Motor neuron (in vitro differentiated cells): ENCODE measurements at regions not wholly inside any gene's neighbourhood (a gene's known extent, or its start where the extent isn't known, plus 50 kb on each side); places are given as distances from the start of the nearest gene placed in this dataset.
"Not testable (repeated sequence)": the region's sequence is repeated elsewhere in the genome, so short reads cannot be mapped to it uniquely, and the experiment has no call there.

Experiments
- ATAC-seq, 8 experiments: fragments of 200-7000 bp; cut with Tn5 transposase; replicated peaks in 6 of 8; 2 replicates each; pipeline ENCODE4 v1.8.0; 2021; ENCODE audit warnings: mild to moderate bottlenecking in 8 of 8, moderate library complexity in 8 of 8
- H3K27ac ChIP-seq, 2 donors: fragments of 250-450 bp; sonication (Bioruptor Pico); 2 replicates each; pipeline ENCODE4 v1.9.0; 2021; ENCODE audit warnings: antibody characterized with exemption in 2 of 2, mild to moderate bottlenecking in 2 of 2, moderate library complexity in 1 of 2
- H3K4me1 ChIP-seq, 2 donors: fragments of 250-450 bp; sonication (Bioruptor Pico); replicated peaks in 1 of 2; 2 replicates each; pipeline ENCODE4 v1.6.1; 2021; ENCODE audit warnings: antibody characterized with exemption in 2 of 2, mild to moderate bottlenecking in 2 of 2, moderate library complexity in 1 of 2
- H3K4me3 ChIP-seq, 5 donors: fragments of 250-450 bp; sonication (Bioruptor Pico); 2 replicates each; pipeline ENCODE4 v1.9.0; 2021; ENCODE audit warnings: antibody characterized with exemption in 5 of 5, mild to moderate bottlenecking in 5 of 5, moderate library complexity in 4 of 5
- WGBS, 10 experiments: fragments of 450-650 bp; shearing (Covaris generic); methylation state at CpG; one replicate each; pipeline ENCODE4 v1.0.0; 2022; 5-methylcytosine and 5-hydroxymethylcytosine counted together
- in situ Hi-C, 9 experiments: fragments of 400-800 bp; cut with MboI; loops; one replicate each; pipeline ENCODE4 v1.15.0; 2021; ENCODE audit warnings: low sequenced_read_pairs in 9 of 9, low pct_unique_long_range_greater_than_20kb in 2 of 9; ENCODE audit not compliant: unreplicated experiment in 9 of 9

- ATAC-seq: no peak
- in situ Hi-C loops: no loop called here
- Histone ChIP-seq H3K4me1 (peaks cover 6 to 14% of the 10 kb centered on the region in 2 donors), H3K27ac (no peak overlapping the region), H3K4me3 (no peak overlapping the region)
- WGBS, 10 experiments: 40 to 100% (median 100%) methylated on average over 1 to 2 of the region's 3 CpGs; no CpG with 5 or more reads in 2 of the 10 experiments
Measured at GRCh38 chr15:70238917-70239316, 141.2 kb upstream of the TLE3 start.

- no peak for ATAC-seq
- in situ Hi-C loops: no loop called here
- no peak overlapping the region for H3K4me3 ChIP-seq
- H3K27ac ChIP-seq: no peak overlapping the region
- H3K4me1 ChIP-seq: peaks cover 0 to 9% of the 10 kb centered on the region in 2 donors
- WGBS, 10 experiments: 67 to 100% (median 83%) methylated on average over 1 to 2 of the region's 2 CpGs; no CpG with 5 or more reads in 4 of the 10 experiments
Measured at GRCh38 chr15:70237626-70238025, 139.9 kb upstream of the TLE3 start.

- ATAC-seq: peak in 2 of 8 experiments; percentile 30 to 35
- WGBS, 10 experiments: 0 to 80% (median 80%) methylated on average over 1 to 3 of the region's 5 CpGs; no CpG with 5 or more reads in 4 of the 10 experiments
- Histone ChIP-seq H3K27ac (no peak overlapping the region), H3K4me3 (no peak overlapping the region), H3K4me1 (peaks cover 0 to 9% of the 10 kb centered on the region in 2 donors)
- in situ Hi-C loops: no loop called here
Measured at GRCh38 chr15:70236341-70237086, 138.8 kb upstream of the TLE3 start.

GRCh38 chr15:70235347-70235746 is 137.6 kb upstream of the TLE3 start:
- in situ Hi-C loops: no loop called here
- H3K27ac ChIP-seq: no peak overlapping the region
- H3K4me1 ChIP-seq: peaks cover 0 to 7% of the 10 kb centered on the region in 2 donors
- no peak overlapping the region for H3K4me3 ChIP-seq
- WGBS, 10 experiments: 6 to 100% (median 60%) methylated on average over 1 to 5 of the region's 5 CpGs; no CpG with 5 or more reads in 1 of the 10 experiments
- peak in 2 of 8 experiments; percentile 51 to 62 for ATAC-seq

- peak in 3 of 8 experiments; percentile 43 to 90 (median 82) for ATAC-seq
- no peak overlapping the region for H3K4me3 ChIP-seq
- WGBS, 10 experiments: 4 to 90% (median 50%) methylated on average over 1 to 7 of the region's 9 CpGs; no CpG with 5 or more reads in 1 of the 10 experiments
- no peak overlapping the region for H3K27ac ChIP-seq
- in situ Hi-C loops: no loop called here
- H3K4me1 ChIP-seq: peaks cover 0 to 7% of the 10 kb centered on the region in 2 donors
Measured at GRCh38 chr15:70234256-70234905, 136.7 kb upstream of the TLE3 start.

- no peak for ATAC-seq
- Histone ChIP-seq H3K4me3 (no peak overlapping the region), H3K27ac (no peak overlapping the region), H3K4me1 (peaks cover 7 to 10% of the 10 kb centered on the region in 2 donors)
- in situ Hi-C loops: no loop called here
- 44 to 100% (median 100%) methylated on average over 1 of the region's 1 CpG for WGBS, 10 experiments
Measured at GRCh38 chr15:70231484-70231883, 133.8 kb upstream of the TLE3 start.

GRCh38 chr15:70227918-70228317 is 130.2 kb upstream of the TLE3 start:
- peaks cover 8 to 17% of the 10 kb centered on the region in 2 donors for H3K4me1 ChIP-seq
- ATAC-seq, H3K4me3 ChIP-seq, in situ Hi-C loops, H3K27ac ChIP-seq: not testable (repeated sequence)
- WGBS, 10 experiments: 76 to 100% (median 100%) methylated on average over 2 to 3 of the region's 3 CpGs; no CpG with 5 or more reads in 3 of the 10 experiments

GRCh38 chr15:70227147-70227546 is 129.4 kb upstream of the TLE3 start:
- in situ Hi-C loops: no loop called here
- WGBS, 10 experiments: 100% methylated on average over 1 of the region's 1 CpG; no CpG with 5 or more reads in 9 of the 10 experiments
- H3K27ac ChIP-seq: no peak overlapping the region
- peaks cover 16 to 24% of the 10 kb centered on the region in 2 donors for H3K4me1 ChIP-seq
- ATAC-seq: peak in 5 of 8 experiments; percentile 30 to 87 (median 44)
- H3K4me3 ChIP-seq: no peak overlapping the region

- ATAC-seq: no peak
- 73 to 100% (median 95%) methylated on average over 1 to 9 of the region's 12 CpGs; no CpG with 5 or more reads in 1 of the 10 experiments for WGBS, 10 experiments
- Histone ChIP-seq H3K4me1 (peaks cover 23 to 25% of the 10 kb centered on the region in 2 donors), H3K27ac (no peak overlapping the region), H3K4me3 (no peak overlapping the region)
- in situ Hi-C loops: no loop called here
Measured at GRCh38 chr15:70226337-70226980, 128.7 kb upstream of the TLE3 start.

- H3K27ac ChIP-seq: no peak overlapping the region
- peaks cover 33 to 35% of the 10 kb centered on the region in 2 donors for H3K4me1 ChIP-seq
- 65 to 100% (median 87%) methylated on average over 1 to 6 of the region's 9 CpGs; no CpG with 5 or more reads in 2 of the 10 experiments for WGBS, 10 experiments
- in situ Hi-C loops: no loop called here
- no peak for ATAC-seq
- H3K4me3 ChIP-seq: no peak overlapping the region
Measured at GRCh38 chr15:70225416-70225815, 127.7 kb upstream of the TLE3 start.

GRCh38 chr15:70222606-70223005 is 124.9 kb upstream of the TLE3 start:
- 25 to 100% (median 74%) methylated on average over 1 to 2 of the region's 2 CpGs; no CpG with 5 or more reads in 2 of the 10 experiments for WGBS, 10 experiments
- no peak for ATAC-seq
- H3K27ac ChIP-seq: no peak overlapping the region
- H3K4me3 ChIP-seq: no peak overlapping the region
- in situ Hi-C loops: no loop called here
- peaks cover 59 to 61% of the 10 kb centered on the region in 2 donors for H3K4me1 ChIP-seq

- 42 to 81% (median 59%) methylated on average over 1 to 6 of the region's 6 CpGs; no CpG with 5 or more reads in 1 of the 10 experiments for WGBS, 10 experiments
- peak overlapping the region; percentile 16 to 18 for H3K27ac ChIP-seq
Measured at GRCh38 chr15:70220490-70221096, 122.9 kb upstream of the TLE3 start.

More at GRCh38 chr15:70220490-70221096, 122.9 kb upstream of the TLE3 start:
- Histone ChIP-seq H3K4me1 (peaks cover 60 to 80% of the 10 kb centered on the region in 2 donors), H3K4me3 (no peak overlapping the region)
- ATAC-seq: peak in 5 of 8 experiments; percentile 86 to 91 (median 90)
- in situ Hi-C loops: no loop called here
